Endometrium (tissue), 2 donors: ENCODE measurements at regions not wholly inside any gene's neighbourhood (a gene's known extent, or its start where the extent isn't known, plus 50 kb on each side); places are given as distances from the start of the nearest gene placed in this dataset.
"Not testable (repeated sequence)": the region's sequence is repeated elsewhere in the genome, so short reads cannot be mapped to it uniquely, and the experiment has no call there.

Experiments used
- FAIRE-seq: peaks from 2 replicates; lab custom pipeline; 2012; peaks lifted over from hg19 to GRCh38; lab: Jason Lieb, UNC
- donor health status: control.
- donor health status: control.

- no peak for FAIRE-seq
Measured at GRCh38 chr10:2891073-2891769, 176.1 kb upstream of the PFKP start.

DNA sequence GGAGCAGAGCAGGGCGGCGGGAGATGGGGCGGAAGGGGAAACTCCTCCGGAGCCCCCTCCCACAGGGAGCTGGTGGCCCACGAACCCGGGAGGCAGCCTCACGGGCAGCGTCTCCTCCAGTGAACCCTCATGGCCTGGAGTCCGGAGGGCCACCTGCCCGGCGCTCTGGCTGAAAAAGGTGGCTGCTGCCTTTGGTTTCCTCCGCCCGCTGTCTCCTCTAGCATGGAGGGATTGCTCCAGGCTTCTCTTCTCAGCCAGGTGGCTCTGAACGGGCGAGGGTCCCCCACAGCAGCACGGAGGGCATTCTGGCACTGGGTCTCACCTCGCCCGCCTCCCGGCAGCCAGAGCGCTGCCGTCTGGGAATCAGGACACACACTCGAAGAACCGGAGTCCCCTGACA lies 177.3 kb upstream of the PFKP start:
- FAIRE-seq, result no peak

DNA sequence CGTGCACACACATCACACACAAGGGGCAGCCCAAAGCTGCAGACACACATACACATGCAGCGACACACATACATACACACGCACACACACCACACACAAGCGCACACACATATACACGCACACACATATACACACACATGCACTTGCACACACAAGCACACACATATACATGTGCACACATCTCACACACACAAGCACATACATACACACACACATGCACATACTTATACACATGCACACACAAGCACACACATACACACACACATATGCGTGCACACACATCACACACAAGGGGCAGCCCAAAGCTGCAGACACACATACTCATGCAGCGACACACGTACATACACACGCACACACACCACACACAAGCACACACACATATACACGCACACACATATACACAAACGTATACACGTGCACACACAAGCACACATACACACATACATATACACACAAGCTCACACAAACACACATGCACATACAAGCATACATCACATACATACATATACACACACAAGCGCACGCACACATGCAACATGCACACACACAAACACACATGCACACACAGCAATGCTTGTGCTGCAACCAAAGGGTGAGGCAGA lies 178.8 kb upstream of the PFKP start:
- FAIRE-seq, result no peak

GRCh38 chr10:2887391-2888070 lies 179.8 kb upstream of the PFKP start:
- FAIRE-seq, result no peak

- FAIRE-seq, result no peak
Measured at GRCh38 chr10:2886662-2887061, 180.7 kb upstream of the PFKP start.

DNA sequence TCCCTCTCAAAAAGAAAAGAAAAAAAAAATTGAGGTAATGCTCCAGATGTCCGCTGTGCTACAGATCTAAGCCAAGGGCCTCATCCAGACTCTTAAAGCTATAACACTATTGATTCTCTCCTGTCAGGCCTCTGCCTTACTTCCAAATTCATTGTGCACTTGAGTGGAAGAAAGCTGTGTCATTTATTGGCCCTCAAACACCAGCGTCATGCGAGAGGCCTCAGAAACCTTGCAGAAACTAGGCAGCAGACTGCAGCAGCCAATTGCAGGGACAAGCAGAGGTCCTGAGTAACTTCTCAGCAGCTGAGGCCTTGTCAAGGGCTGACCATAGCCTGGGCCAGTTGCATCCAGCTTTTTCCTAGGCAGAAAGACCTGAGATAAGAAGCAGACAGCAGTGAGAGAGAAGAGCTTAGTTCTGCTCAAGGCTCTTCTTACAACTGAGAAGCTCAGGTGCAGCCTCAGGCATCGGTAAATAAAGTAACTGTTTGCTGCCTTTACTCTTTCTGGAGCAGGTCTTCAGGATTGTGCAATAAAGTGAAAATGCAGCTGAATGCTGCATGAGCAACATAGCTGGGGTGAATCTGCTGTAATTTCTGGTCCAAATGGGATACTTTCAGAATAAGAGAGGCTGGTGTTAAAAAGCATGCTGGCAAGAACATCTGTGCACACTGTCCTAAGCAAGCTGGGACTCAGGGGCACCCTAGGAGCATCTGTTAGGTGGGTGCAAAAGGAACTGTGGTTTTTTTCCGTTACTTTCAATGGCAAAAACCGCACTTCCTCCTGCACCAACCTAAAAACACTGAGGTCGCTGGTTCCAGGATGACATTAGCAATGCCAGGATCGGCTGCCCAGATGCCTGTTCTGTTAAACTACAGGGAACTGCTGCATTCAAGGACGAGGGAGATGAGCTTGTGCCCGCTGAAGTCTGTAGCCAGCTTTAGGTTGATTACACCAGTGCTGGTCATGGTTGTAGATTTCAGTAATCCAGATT lies 181.8 kb upstream of the PFKP start:
- FAIRE-seq, result no peak

GRCh38 chr10:2883983-2884540 lies 183.3 kb upstream of the PFKP start:
- FAIRE-seq, result not testable (repeated sequence)

DNA sequence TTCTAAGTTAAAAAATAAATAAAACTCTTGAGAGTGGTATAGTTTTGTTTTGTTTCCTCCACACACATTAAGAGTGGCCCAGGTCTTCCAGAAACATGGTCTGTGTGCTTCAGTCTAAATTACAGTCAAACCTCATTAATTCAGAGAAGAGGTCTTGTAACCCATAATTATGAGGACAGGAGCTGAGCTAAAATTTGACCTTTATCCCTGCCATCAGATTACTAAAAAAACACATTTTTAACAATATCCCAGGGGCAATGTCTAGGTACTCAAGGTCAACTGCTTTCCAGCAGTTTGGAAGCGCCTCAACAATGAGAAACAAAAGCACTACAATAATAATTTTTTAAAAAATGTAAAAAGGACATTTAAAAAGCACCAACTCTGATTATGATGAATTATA lies 184.1 kb upstream of the PFKP start:
- no peak for FAIRE-seq

DNA sequence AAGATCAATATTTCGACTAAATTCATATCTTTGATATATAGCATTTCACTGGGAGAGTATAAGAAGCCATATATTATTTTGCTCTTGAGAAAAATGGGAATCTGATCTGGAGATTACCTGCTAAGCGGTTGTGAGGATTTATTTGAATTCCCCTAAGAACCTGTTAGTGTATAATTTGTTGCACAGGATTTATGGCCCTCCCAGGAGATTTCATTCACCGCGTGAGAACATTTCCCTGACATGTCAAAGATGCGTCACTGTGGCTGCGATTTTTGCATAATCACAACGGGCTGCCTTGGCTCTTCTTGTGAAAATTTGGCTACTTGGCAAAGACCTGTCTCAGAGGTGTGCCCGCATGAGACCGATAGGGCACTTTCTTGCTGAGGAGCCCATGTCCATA lies 184.7 kb upstream of the PFKP start:
- no peak for FAIRE-seq

DNA sequence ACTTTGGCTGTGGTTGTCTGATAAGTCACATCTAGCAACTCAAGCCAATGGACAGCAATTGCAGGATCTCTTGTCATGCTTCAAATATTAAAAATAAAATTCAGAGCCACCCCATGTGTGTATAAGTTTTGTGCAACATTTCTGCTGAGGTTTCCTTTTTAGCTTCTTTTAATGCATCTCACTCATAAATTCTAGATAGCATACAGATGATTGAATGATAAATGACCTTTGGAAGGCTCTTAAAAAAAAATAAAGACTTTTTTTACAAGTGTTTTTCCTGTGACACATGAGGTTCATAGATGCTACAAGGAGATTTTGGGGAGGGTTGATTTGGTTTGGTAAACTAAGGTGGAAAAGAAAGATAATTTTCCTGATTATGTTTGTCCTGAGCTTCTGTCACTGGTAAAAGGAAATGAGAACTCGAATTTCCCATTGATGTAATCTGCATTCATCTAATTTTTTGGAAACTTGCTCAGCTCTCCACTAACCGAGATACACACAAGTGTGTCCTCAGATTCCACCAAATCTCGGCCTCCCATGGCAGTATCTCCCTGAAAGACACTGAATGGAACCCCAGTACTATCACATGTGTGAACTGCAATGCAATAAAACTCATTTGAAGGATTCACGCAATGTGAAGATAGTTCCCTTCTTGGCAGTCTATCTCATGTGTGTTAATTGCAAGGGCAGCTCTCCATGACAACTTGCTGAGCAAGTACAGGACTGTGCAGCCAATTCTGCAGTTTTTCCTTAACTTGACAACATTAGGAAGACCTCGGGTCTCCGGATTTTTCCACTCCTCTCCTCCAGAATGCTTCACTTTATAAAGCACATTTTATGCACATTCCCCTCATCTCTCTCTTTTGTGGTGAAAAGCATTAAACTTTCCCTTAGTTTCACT lies 185.4 kb upstream of the PFKP start:
- FAIRE-seq, result no peak

DNA sequence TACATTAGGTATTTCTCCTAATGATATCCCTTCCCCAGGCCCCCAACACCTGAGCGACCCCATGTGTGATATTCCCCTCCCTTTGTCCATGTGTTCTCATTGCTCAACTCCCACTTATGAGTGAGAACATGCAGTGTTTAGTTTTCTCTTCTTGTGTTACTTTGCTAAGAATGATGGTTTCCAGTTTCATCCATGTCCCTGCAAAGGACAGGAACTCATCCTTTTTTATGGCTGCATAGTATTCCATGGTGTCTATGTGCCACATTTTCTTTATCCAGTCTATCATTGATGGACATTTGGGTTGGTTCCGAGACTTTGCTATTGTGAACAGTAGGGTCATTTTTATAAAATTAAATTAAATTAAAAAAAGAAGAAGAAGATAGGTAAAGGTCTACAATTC lies 187.3 kb upstream of the PFKP start:
- not testable (repeated sequence) for FAIRE-seq

- FAIRE-seq, result no peak
Measured at GRCh38 chr10:2878818-2879217, 188.5 kb upstream of the PFKP start.

DNA sequence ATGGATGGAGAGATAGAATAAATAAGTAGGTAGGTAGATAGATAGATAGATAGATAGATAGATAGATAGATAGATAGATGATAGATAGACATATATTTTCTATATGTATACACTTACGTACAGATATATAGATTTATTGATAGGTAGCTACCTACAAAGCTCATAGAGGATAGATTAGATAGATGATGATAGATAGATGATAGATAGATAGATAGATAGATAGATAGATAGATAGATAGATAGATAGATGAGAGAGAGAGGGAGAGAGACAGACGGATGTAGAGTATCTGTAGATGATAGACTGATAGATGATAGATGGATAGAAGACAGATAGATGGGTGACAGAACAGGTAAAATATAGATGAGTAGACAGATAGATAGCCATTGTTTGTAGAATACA lies 191.3 kb upstream of the PFKP start:
- FAIRE-seq, result no peak

DNA sequence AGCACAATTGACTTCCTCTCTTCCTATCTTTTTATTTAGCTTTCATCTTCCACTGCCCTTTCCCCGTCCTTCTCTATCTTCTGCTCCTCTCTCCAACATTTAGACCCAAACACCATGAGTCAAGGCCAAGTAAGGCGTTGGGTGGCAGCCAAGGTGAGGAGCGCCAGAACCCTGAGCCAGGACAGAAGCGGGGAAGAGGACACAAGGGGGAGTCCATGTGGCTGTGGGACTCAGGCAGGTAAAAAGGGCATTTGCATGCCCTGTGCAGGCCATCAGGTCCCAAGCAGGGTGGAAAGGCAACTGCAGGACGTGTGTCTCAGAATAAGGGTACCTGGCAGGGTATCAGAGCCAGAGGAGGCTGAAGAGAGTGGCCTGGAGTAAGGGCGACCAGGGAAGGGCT lies 192.4 kb upstream of the PFKP start:
- FAIRE-seq, result no peak

DNA sequence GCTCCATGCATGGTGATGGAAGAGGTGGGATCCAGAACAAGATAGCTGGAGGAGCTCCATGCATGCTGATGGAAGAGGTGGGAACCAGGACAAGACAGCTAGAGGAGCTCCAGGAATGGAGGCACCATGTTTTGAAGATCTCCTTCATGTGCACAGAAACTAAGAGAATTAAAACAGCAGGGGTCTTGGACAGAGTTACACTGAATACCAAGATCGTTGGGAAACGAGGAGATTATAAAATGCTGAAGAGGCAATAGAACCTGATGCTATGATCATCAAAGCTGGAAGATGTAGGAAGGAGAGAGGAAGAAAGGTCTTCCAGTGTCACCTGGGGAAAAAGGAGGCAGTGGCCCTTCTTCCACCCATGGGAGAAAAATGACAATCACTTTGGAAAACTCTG lies 193.6 kb upstream of the PFKP start:
- no peak for FAIRE-seq

DNA sequence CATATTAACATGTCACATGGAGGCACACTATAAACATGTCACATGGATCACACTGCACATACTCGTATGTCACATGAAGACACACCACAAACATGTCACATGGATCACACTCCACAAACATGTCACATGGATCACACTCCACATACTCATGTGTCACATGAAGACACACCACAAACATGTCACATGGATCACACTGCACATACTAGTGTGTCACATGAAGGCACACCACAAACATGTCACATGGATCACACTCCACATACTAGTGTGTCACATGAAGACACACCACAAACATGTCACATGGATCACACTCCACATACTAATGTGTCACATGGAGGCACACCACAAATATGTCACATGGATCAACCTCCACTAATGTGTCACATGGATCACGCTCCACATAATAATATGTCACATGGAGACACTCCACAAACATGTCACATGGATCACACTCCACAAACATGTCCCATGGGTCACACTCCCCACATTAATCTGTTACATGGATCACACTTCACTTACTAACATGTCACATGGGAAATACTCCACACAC lies 195.6 kb upstream of the PFKP start:
- no peak for FAIRE-seq

DNA sequence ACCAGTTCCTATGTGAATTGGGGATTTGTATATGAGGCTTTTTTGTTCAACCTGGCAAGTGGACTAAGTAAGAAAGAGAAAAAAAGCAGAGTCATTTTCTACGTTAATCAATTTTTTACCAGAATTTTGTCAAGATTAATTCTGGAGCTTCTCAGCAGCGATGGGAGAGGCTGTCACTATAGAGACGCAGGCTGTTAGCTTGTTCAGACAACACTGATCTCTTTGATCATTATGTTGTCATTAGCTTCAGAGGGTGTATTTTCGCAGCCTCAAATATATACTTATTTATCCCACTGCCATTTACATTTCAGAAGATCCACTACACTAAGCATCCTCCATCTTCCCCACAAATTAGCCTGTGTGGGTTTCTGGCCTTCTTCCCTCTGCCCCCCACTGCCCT lies 196.7 kb upstream of the PFKP start:
- FAIRE-seq, result no peak

GRCh38 chr10:2867788-2868299 lies 199.5 kb upstream of the PFKP start:
- no peak for FAIRE-seq

DNA sequence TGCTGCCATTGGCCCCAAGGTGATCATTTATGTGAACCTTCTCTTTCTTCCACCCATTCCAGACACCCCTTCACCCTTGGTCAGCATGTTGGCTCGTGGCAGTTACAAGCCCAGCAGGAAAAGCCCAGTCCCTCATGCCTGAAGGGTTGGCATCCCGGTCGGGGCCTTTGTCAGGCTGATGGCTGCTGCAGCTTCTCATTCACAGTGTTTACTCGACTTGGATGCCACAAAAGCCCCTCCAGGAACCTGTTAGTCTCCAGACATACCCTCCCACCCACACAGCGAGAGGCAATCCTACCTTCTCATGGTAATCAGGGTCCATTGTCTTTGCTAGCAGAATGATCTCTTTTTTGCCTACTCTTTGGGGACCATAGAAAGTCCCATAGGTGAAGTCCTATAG lies 200.8 kb upstream of the PFKP start:
- no peak for FAIRE-seq

- no peak for FAIRE-seq
Measured at GRCh38 chr10:2861632-2862210, 205.6 kb upstream of the PFKP start.
